ENCODE measurements at regions not wholly inside any gene's neighbourhood (a gene's known extent, or its start where the extent isn't known, plus 50 kb on each side); places are given as distances from the start of the nearest gene placed in this dataset.

- TF ChIP-seq YY1 (IDR thresholded peaks at IDR 0.05; ENCODE audit: insufficient read depth, insufficient read length), result no peak
- TF ChIP-seq ZNF274 (IDR thresholded peaks at IDR 0.05; ENCODE audit: low read depth, low read length), result no peak
Observed at GRCh38 chr7:53311205-53311604, 275.8 kb downstream of the POM121L12 start.
